Lung (tissue), 11 donors: ENCODE measurements at regions not wholly inside any gene's neighbourhood (a gene's known extent, or its start where the extent isn't known, plus 50 kb on each side); places are given as distances from the start of the nearest gene placed in this dataset.
A peak's percentile ranks its signal among the peaks of the same experiment; 100 is the strongest.

ENCODE experiments used
- ATAC-seq: fragments of 200-7000 bp; cut with Tn5 transposase; one replicate; pipeline ENCODE4 v1.9.1; 2020; ENCODE audit warnings: moderate number of reproducible peaks; ENCODE audit not compliant: insufficient read depth, low FRiP score
- DNase-seq, 3 donors: peaks; one replicate each; pipeline ENCODE4 v3.0.0-alpha.2; 2013 to 2017
- H3K27ac ChIP-seq, 2 donors: one replicate each; pipeline ENCODE4 v1.5.1; 2013; ENCODE audit warnings: mild to moderate bottlenecking in 2 of 2, moderate library complexity in 2 of 2, control low read depth in 1 of 2, inconsistent platforms in 1 of 2, low read depth in 1 of 2, low read length in 1 of 2
- H3K27me3 ChIP-seq, 3 donors: one replicate each; pipeline ENCODE4 v1.5.1; 2013; ENCODE audit warnings: low read length in 2 of 3; ENCODE audit not compliant: control insufficient read depth in 3 of 3, insufficient read depth in 3 of 3
- H3K36me3 ChIP-seq, 4 donors: one replicate each; pipeline ENCODE4 v1.5.1; 2013; ENCODE audit warnings: low read length in 4 of 4, mild to moderate bottlenecking in 1 of 4, moderate library complexity in 1 of 4; ENCODE audit not compliant: control insufficient read depth in 4 of 4, insufficient read depth in 4 of 4
- H3K4me1 ChIP-seq, 5 donors: one replicate each; pipeline ENCODE4 v1.5.1; 2013; ENCODE audit warnings: low read length in 5 of 5, mild to moderate bottlenecking in 2 of 5, moderate library complexity in 1 of 5; ENCODE audit not compliant: control insufficient read depth in 5 of 5, insufficient read depth in 5 of 5
- H3K4me3 ChIP-seq: one replicate; pipeline ENCODE4 v1.5.1; 2013; ENCODE audit warnings: mild to moderate bottlenecking, control low read depth, moderate library complexity
- H3K9ac ChIP-seq, 2 donors: one replicate each; pipeline ENCODE4 v1.5.1; 2013; ENCODE audit warnings: low read length in 2 of 2, control low read depth in 1 of 2; ENCODE audit not compliant: insufficient read depth in 1 of 2
- H3K9me3 ChIP-seq, 4 donors: one replicate each; pipeline ENCODE4 v1.5.1; 2013; ENCODE audit warnings: low read length in 3 of 4, mild to moderate bottlenecking in 1 of 4, moderate library complexity in 1 of 4; ENCODE audit not compliant: control insufficient read depth in 4 of 4, insufficient read depth in 3 of 4
- WGBS, 2 donors: extraction: QIAGEN DNeasy Blood & Tissue Kit; methylation state at CpG; one replicate each; pipeline ENCODE4 v1.1.7; 2013; 5-methylcytosine and 5-hydroxymethylcytosine counted together
- TF ChIP-seq, protein P1 (sequence below): IDR thresholded peaks from 2 replicates; pipeline ENCODE4 v1.5.1; 2012; ENCODE audit warnings: mild to moderate bottlenecking; ENCODE audit errors: control extremely low read depth, extremely low read depth
- donor health status: control.
- donor health status: control.
- donor health status: Bipolar disorder and iron deficiency.
- donor health status: healthy.
- donor health status: DM: yes; HTN: yes; CAD: no.

DNA sequence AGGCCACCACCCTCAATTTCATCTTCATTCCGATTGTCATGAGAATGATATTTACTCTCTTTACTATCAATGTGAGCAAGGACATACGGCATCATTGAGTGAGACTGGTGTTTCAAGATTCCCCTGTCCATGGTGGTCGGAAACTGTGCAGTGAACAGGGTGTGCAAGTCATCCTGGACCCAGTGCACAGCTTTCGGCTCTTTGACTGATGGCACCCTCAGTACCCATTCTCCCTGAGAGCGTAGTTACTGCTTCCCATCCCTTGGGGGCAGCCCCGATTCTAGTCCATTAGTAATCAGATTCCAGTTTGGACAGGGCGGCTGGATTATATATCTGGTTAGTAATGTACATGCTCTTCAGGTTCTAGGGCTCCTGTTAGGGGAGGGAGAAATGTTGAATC, 61.7 kb upstream of the SUB1 start:
- no peaks in the 10 kb centered on the region for H3K27me3 ChIP-seq
- 82 to 91% methylated on average over 7 of the region's 7 CpGs for WGBS, 2 donors
- no peak overlapping the region for H3K9ac ChIP-seq
- H3K4me3 ChIP-seq: no peak overlapping the region
- no peaks in the 10 kb centered on the region for H3K36me3 ChIP-seq
- peaks cover 0 to 12% (median 0%) of the 10 kb centered on the region in 5 donors for H3K4me1 ChIP-seq
- H3K27ac ChIP-seq: no peak overlapping the region
- no peaks in the 10 kb centered on the region for H3K9me3 ChIP-seq
- TF ChIP-seq, protein P1, sequence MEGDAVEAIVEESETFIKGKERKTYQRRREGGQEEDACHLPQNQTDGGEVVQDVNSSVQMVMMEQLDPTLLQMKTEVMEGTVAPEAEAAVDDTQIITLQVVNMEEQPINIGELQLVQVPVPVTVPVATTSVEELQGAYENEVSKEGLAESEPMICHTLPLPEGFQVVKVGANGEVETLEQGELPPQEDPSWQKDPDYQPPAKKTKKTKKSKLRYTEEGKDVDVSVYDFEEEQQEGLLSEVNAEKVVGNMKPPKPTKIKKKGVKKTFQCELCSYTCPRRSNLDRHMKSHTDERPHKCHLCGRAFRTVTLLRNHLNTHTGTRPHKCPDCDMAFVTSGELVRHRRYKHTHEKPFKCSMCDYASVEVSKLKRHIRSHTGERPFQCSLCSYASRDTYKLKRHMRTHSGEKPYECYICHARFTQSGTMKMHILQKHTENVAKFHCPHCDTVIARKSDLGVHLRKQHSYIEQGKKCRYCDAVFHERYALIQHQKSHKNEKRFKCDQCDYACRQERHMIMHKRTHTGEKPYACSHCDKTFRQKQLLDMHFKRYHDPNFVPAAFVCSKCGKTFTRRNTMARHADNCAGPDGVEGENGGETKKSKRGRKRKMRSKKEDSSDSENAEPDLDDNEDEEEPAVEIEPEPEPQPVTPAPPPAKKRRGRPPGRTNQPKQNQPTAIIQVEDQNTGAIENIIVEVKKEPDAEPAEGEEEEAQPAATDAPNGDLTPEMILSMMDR: no peak
- no peak for DNase-seq
- no peak for ATAC-seq

DNA sequence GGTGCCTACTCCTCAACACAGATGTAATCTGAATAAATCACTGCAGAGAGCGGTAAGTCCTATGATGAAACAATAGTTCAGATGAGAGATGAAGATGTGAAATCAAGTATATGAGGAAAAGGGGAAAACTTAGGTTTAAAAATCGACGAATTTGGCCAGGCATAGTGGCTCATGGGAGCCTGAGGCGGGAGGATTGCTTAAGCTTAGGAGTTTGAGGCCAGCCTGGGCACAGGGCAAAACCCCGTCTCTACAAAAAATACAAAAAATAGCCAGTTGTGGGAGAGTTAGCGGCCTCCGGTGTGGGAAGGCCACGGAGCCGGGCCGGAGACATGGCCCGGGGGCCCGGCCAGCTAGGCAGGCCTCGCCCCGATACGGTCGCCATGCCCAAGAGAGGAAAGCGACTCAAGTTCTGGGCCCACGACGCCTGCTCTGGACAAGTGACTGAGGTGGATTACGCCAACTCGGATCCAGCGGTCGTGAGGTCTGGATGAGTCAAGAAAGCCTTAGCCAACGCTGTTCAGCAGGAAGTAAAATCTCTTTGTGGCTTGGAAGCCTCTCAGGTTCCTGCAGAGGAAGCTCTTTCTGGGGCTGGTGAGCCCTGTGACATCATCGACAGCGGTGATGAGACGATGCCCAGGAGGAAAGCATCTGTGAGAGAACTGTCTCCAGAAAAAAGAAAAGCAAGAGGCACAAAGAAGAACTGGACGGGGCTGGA, 62.8 kb upstream of the SUB1 start:
- 36 to 68% methylated on average over 28 of the region's 28 CpGs for WGBS, 2 donors
- no peak overlapping the region for H3K4me3 ChIP-seq
- H3K9me3 ChIP-seq: no peaks in the 10 kb centered on the region
- TF ChIP-seq, protein P1: no peak
- H3K4me1 ChIP-seq: peaks cover 0 to 12% (median 0%) of the 10 kb centered on the region in 5 donors
- no peak overlapping the region for H3K27ac ChIP-seq
- ATAC-seq: peak; percentile 62
- no peak overlapping the region for H3K9ac ChIP-seq
- no peaks in the 10 kb centered on the region for H3K27me3 ChIP-seq
- H3K36me3 ChIP-seq: no peaks in the 10 kb centered on the region
- DNase-seq: no peak

DNA sequence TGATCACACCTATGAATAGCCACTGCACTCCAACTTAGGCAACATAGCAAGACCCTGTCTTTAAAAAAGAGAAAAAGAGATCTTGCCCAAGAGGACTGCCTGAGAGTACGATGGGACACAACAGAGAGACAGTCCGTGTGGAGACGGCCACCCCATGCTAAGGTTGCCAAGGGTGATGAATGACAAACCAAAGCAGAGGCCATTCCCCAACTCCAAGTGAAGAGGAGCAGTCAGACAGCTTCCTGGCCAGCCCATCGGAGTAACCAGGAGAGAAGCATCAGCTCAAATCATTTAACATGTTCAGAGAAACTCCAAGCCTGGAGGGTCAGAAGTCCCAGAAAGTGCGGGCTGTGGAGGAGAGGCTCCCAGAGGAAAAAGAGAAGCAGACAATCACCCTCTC, 63.9 kb upstream of the SUB1 start:
- ATAC-seq (no peak), DNase-seq (no peak)
- Histone ChIP-seq H3K9me3 (no peaks in the 10 kb centered on the region), H3K36me3 (no peaks in the 10 kb centered on the region), H3K4me1 (peaks cover 0 to 12% (median 0%) of the 10 kb centered on the region in 5 donors), H3K9ac (no peak overlapping the region), H3K4me3 (no peak overlapping the region), H3K27me3 (no peaks in the 10 kb centered on the region), H3K27ac (no peak overlapping the region)
- WGBS, 2 donors: 65 to 73% methylated on average over 5 of the region's 5 CpGs
- TF ChIP-seq, protein P1: no peak

DNA sequence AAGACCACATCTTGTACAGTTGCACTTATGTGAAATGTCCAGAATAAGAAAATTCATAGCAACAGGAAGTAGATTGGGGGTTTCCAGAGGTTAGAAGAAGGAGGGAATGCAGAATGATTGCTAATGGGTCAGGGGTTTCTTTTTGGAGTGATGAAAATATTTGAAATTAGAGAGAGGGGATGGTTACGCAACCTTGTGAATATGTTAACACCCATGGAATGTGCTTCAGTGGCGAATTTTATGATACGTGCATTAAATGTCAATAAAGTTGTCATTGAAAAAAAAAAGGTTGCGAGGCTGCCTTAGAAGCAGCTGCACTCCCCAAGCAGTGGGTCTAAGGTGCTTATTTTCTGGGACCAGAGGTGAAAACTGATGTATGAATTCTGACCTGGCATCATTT, 64.4 kb upstream of the SUB1 start:
- ATAC-seq: no peak
- H3K27ac ChIP-seq: no peak overlapping the region
- DNase-seq: peak in 2 of 3 donors; percentile 43 to 59
- H3K36me3 ChIP-seq: no peaks in the 10 kb centered on the region
- 70 to 72% methylated on average over 4 of the region's 4 CpGs for WGBS, 2 donors
- no peak overlapping the region for H3K9ac ChIP-seq
- TF ChIP-seq, protein P1: no peak
- H3K4me3 ChIP-seq: no peak overlapping the region
- no peaks in the 10 kb centered on the region for H3K27me3 ChIP-seq
- peaks cover 0 to 12% (median 0%) of the 10 kb centered on the region in 5 donors for H3K4me1 ChIP-seq
- no peaks in the 10 kb centered on the region for H3K9me3 ChIP-seq
